ENCODE measurements at regions not wholly inside any gene's neighbourhood (a gene's known extent, or its start where the extent isn't known, plus 50 kb on each side); places are given as distances from the start of the nearest gene placed in this dataset.

DNA sequence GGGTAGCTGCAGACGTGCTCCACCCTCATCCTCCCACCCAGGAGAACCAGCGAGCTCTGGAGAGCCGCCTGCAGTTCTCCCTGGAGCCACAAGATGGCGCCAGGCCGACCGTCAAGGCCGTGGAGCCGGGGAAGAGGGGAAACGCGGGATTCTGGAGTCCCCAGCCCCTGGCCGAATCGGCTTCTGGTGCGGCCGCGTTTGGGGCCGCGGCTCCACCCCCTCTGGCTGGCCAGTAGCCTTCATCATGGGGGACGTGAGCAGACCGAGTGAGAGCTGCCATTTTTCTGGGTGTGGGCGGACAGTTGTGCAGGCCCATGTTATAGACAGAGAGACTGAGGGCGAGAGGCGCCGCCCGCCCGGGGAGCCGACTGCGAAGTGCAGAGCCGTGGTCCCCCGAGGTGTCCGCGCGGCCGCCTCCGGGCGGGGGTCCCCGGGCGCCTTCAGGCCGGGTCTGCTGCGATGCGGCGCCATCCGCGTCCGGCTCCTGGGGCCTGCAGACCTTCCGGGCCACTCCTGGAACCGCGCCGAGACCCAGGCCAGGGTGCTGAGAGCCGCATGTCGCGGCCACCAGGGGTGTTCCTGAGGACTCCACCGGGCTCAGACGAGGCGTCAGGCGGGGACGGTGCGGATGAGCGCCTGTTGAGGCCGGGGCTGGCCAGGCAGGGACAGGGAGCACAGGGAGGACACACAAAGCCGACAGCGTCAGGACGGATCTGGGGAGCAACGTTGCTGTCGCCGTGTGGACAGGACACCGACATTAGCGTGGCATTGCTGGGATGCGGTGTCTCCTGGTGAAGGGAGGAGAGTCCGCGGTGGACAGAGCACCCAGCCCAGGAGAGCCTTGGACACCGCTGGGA is 418.2 kb upstream of the HS6ST1 start:
- DNase-seq (ENCODE audit: low spot score) (peak; percentile 41), ATAC-seq (peak; percentile 91), FAIRE-seq (no peak)
- H3K4me1 ChIP-seq (ENCODE audit: insufficient read depth, low read length) = no peaks in the 10 kb centered on the region
- WGBS (ENCODE audit: low lambda C conversion rate) = 40% methylated on average over 50 of the region's 71 CpGs
- no peak overlapping the region for H3K9ac ChIP-seq (ENCODE audit: insufficient read depth, low read depth, low read length)
- BruUV-seq (replicated peaks) = no TSS peak
- H3K79me2 ChIP-seq (ENCODE audit: insufficient read depth, low read length) = no peaks in the 10 kb centered on the region
- intact Hi-C loops (cut with micrococcal nuclease; ENCODE audit: unreplicated experiment) (loop anchor here (10.0 kb wide), 1 partner anchor 1108 kb away; no protein-coding TSS in a partner anchor), in situ Hi-C loops (cut with HindIII; ENCODE audit: extremely low pct_ligation_motif_present, low pct_unique_long_range_greater_than_20kb) (loop anchor here (25.0 kb wide), 1 partner anchor 675 kb away; no protein-coding TSS in a partner anchor)
- H3K4me3 ChIP-seq (replicated peaks in 1 of 3; ENCODE audit: insufficient read depth in 1 of 3, low read depth in 2 of 3, low read length in 3 of 3) = peak overlapping the region in 1 of 3 experiments; percentile 36; a peak in 1 of 6 replicates
- ChIA-PET CTCF (ENCODE audit: low intra/inter-chr PET ratio, low total read pairs) (interaction anchor here (1.1 to 1.4 kb wide), 3 partner anchors 660 to 1187 kb away, joined by 3 to 15 read pairs (median 4); no protein-coding TSS in a partner anchor), POLR2A (no interaction called here)
- H3K9me3 ChIP-seq (ENCODE audit: low read length) = no peaks in the 10 kb centered on the region
- H3K4me2 ChIP-seq (ENCODE audit: low read depth, low read length) = peak overlapping the region; percentile 40
- peaks cover 0 to 52% of the 10 kb centered on the region in 2 experiments; a peak in 4 of 5 replicates for H3K27me3 ChIP-seq (ENCODE audit: control insufficient read depth in 1 of 2, insufficient read depth in 2 of 2, low read length in 2 of 2)
- no peak overlapping the region for H3K27ac ChIP-seq (ENCODE audit: extremely low read length, insufficient read depth, low read length)
- no peaks in the 10 kb centered on the region for H3K36me3 ChIP-seq (replicated peaks in 1 of 2; ENCODE audit: control insufficient read depth in 1 of 2, insufficient read depth in 2 of 2, low read length in 2 of 2)
- no peaks in the 10 kb centered on the region for H4K20me1 ChIP-seq (ENCODE audit: insufficient read depth, low read length)
- no peak overlapping the region for H2AFZ ChIP-seq (ENCODE audit: low read length)
- peak; percentile 75 for TF ChIP-seq STAG1 (CRISPR knock-in tag; IDR thresholded peaks at IDR 0.05)
- peak; percentile 60; the same call in 1 of the 2 replicates for TF ChIP-seq MTF2 (CRISPR knock-in tag; IDR thresholded peaks at IDR 0.05; ENCODE audit: borderline replicate concordance)
- no peak for TF ChIP-seq NR3C1 (CRISPR knock-in tag; IDR thresholded peaks at IDR 0.05)
- TF ChIP-seq, protein P1, sequence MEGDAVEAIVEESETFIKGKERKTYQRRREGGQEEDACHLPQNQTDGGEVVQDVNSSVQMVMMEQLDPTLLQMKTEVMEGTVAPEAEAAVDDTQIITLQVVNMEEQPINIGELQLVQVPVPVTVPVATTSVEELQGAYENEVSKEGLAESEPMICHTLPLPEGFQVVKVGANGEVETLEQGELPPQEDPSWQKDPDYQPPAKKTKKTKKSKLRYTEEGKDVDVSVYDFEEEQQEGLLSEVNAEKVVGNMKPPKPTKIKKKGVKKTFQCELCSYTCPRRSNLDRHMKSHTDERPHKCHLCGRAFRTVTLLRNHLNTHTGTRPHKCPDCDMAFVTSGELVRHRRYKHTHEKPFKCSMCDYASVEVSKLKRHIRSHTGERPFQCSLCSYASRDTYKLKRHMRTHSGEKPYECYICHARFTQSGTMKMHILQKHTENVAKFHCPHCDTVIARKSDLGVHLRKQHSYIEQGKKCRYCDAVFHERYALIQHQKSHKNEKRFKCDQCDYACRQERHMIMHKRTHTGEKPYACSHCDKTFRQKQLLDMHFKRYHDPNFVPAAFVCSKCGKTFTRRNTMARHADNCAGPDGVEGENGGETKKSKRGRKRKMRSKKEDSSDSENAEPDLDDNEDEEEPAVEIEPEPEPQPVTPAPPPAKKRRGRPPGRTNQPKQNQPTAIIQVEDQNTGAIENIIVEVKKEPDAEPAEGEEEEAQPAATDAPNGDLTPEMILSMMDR (CRISPR knock-in tag; IDR thresholded peaks at IDR 0.05) = peak; percentile 95
- 0 out of 2 replicates have a peak, but pooled peaks have one; percentile 15 for TF ChIP-seq SP4 (CRISPR knock-in tag; IDR thresholded peaks at IDR 0.05)
- TF ChIP-seq TCF7 (IDR thresholded peaks at IDR 0.05; ENCODE audit: low read depth) = no peak
- TF ChIP-seq FOXJ3 (CRISPR knock-in tag; IDR thresholded peaks at IDR 0.05; ENCODE audit: borderline replicate concordance) = no peak
- TF ChIP-seq MXI1 (IDR thresholded peaks at IDR 0.05; ENCODE audit: borderline replicate concordance, low read depth, low read length) = no peak
- TF ChIP-seq KDM2A (CRISPR knock-in tag; IDR thresholded peaks at IDR 0.05; ENCODE audit: borderline replicate concordance, low read depth) = peak; percentile 79; the same call in 1 of the 2 replicates
- no peak; the same call in 1 of the 2 replicates for TF ChIP-seq BORCS8-MEF2B (CRISPR knock-in tag; IDR thresholded peaks at IDR 0.05)
- no peak for TF ChIP-seq ZNF296 (CRISPR knock-in tag; conservative IDR thresholded peaks at IDR 0.05)
- TF ChIP-seq ZNF350 (CRISPR knock-in tag; IDR thresholded peaks at IDR 0.05; ENCODE audit: borderline replicate concordance, low read depth) = peak; percentile 38; the same call in 1 of the 2 replicates
- TF ChIP-seq POLR2A (IDR thresholded peaks at IDR 0.05; ENCODE audit: insufficient read depth in 1 of 2, low read depth in 2 of 2, low read length in 2 of 2) = no peak
- TF ChIP-seq, protein P2, sequence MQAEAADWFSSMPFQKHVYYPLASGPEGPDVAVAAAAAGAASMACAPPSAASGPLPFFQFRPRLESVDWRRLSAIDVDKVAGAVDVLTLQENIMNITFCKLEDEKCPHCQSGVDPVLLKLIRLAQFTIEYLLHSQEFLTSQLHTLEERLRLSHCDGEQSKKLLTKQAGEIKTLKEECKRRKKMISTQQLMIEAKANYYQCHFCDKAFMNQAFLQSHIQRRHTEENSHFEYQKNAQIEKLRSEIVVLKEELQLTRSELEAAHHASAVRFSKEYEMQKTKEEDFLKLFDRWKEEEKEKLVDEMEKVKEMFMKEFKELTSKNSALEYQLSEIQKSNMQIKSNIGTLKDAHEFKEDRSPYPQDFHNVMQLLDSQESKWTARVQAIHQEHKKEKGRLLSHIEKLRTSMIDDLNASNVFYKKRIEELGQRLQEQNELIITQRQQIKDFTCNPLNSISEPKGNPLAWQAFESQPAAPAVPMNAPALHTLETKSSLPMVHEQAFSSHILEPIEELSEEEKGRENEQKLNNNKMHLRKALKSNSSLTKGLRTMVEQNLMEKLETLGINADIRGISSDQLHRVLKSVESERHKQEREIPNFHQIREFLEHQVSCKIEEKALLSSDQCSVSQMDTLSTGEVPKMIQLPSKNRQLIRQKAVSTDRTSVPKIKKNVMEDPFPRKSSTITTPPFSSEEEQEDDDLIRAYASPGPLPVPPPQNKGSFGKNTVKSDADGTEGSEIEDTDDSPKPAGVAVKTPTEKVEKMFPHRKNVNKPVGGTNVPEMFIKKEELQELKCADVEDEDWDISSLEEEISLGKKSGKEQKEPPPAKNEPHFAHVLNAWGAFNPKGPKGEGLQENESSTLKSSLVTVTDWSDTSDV (CRISPR knock-in tag; IDR thresholded peaks at IDR 0.05) = no peak
- TF ChIP-seq, protein P3, sequence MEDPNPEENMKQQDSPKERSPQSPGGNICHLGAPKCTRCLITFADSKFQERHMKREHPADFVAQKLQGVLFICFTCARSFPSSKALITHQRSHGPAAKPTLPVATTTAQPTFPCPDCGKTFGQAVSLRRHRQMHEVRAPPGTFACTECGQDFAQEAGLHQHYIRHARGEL (CRISPR knock-in tag; IDR thresholded peaks at IDR 0.05) = no peak
- no peak for TF ChIP-seq U2AF2 (IDR thresholded peaks at IDR 0.05; ENCODE audit: low read depth, low read length)
- no peak for TF ChIP-seq ZNF17 (CRISPR knock-in tag; IDR thresholded peaks at IDR 0.05)
- peak; percentile 89 for TF ChIP-seq XRCC5 (optimal IDR thresholded peaks at IDR 0.05; ENCODE audit: low read length)
- 0 out of 2 replicates have a peak, but pooled peaks have one; percentile 40 for TF ChIP-seq ZMYM4 (CRISPR knock-in tag; IDR thresholded peaks at IDR 0.05)
- no peak for TF ChIP-seq TRIM24 (CRISPR knock-in tag; IDR thresholded peaks at IDR 0.05)
- peak; percentile 25 for TF ChIP-seq AGO1 (IDR thresholded peaks at IDR 0.05; ENCODE audit: low read depth, low read length, poor library complexity, severe bottlenecking)
